ENCODE measurements at regions not wholly inside any gene's neighbourhood (a gene's known extent, or its start where the extent isn't known, plus 50 kb on each side); places are given as distances from the start of the nearest gene placed in this dataset.
A peak's percentile ranks its signal among the peaks of the same experiment; 100 is the strongest.

GRCh38 chr7:153472516-153472915 is 579.7 kb upstream of the DPP6 start:
- no peak for DNase-seq

DNA sequence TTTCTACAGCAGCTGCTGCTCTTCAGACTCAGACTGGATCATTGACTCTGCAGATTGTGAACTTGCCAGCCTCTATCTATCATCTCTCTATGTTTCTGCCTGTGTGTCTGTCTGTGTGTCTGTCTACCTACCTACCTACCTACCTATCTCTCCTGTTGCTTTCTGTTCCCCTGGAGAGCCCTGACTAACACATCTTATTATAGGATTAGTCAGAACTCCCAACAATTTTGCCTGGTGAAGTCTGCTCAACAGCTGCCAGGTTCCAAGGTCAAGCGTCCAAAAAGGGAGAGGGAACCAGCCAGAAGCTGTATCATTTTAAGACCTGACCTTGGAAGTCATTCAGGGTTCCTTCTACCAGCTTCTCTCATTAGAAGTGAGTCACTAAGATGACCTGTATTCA is 579.0 kb upstream of the DPP6 start:
- DNase-seq: no peak

DNA sequence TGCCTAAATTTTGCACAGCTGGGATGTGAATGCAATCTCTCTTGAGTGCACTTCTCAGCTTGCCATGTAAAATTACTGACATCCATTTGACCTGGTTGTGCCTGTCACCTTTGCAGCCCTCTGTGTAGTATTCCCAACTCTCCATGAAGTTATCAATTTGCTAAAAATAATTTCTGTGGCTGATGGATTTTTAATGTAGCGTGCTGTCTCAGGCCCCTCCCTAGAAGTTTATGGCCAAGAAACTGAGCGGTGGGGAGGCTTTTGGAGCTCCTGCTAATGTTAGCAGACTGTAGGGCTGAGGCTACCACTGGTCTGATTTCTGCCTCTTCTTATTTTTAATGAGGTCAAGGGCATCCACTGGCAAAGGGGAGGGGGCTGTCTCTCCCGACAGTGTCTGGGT is 577.0 kb upstream of the DPP6 start:
- no peak for DNase-seq

- DNase-seq: no peak
Observed at GRCh38 chr7:153476166-153476565, 576.0 kb upstream of the DPP6 start.

- no peak for DNase-seq
Observed at GRCh38 chr7:153496257-153496656, 555.9 kb upstream of the DPP6 start.

- DNase-seq: no peak
Observed at GRCh38 chr7:153503093-153503492, 549.1 kb upstream of the DPP6 start.

- DNase-seq: no peak
Observed at GRCh38 chr7:153504288-153505075, 547.7 kb upstream of the DPP6 start.

GRCh38 chr7:153507885-153508284 is 544.3 kb upstream of the DPP6 start:
- no peak for DNase-seq

DNA sequence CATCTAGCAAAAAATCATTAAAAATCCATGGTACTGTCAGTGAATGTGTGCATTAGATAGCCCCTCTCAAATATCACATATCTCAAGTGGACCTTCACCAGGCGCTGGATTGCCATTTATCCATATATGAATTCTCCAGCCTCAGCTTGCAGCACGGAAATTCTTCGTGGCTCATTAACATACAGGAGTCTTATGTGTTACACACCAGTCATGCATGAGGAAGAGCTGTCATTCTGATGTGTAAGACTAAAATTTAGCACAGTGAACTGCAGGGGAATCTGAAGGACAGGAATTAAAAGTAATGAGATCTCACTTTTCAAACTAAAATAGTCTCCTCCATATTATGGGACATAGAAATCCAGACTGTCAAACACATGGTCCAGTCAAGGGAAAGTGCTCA is 542.4 kb upstream of the DPP6 start:
- no peak for DNase-seq

DNA sequence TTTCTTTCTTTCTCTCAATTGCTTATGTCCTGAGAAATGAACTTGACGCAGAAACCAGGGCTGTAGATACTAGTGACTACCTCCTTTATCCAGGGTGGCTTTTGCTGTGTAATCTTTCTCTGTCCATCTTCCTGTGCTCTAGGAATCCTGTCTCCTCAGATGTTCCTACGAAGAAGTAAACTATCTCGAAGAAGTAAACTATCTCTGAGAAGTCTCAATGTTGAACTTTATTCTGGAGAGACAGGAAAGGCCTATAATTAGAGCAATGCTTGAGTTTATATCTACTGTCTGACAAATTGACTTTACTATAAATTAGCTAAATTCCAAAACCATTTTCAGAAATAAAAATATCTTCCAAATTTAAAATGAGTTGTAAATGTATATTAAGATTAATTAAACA is 541.5 kb upstream of the DPP6 start:
- DNase-seq: no peak

DNA sequence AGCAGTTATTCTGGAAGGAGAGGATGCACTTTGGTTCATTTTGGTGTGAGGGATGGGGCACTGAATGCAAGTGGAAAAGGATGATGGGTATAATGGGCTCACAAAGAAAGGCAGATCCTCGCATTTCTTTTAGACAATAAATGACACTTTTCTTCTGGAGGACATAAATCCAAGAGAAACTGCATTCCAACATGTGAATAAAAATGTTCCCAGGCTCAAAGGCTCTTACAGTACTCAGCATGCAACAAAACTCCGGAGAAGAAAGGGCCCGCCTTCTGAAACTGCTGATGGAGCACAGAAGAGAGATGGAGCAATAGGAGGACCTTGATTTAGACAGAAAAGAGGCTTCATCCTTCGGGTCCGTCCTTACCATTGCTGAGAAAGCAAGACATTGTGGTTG is 538.2 kb upstream of the DPP6 start:
- no peak for DNase-seq

GRCh38 chr7:153515359-153515758 is 536.8 kb upstream of the DPP6 start:
- DNase-seq: no peak

GRCh38 chr7:153518201-153518984 is 533.8 kb upstream of the DPP6 start:
- no peak for DNase-seq

DNA sequence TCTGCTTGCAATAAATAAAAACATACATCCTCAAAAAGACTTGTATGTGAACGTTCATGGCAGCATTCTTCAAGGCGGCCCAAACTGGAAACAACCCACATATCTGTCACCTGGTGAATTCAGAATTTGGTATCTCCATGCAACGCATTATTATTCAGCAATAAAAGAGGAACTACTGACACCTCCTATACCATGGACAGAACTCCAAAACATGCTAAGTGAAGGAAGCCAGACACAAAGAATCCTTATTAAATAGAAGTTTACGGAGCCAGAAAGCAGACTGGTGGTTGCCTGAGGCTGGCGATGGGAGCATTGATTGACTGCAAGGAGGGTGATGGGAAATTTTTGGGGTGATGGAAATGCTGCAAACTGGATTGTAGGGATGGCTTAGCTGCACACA is 530.8 kb upstream of the DPP6 start:
- no peak for DNase-seq

DNA sequence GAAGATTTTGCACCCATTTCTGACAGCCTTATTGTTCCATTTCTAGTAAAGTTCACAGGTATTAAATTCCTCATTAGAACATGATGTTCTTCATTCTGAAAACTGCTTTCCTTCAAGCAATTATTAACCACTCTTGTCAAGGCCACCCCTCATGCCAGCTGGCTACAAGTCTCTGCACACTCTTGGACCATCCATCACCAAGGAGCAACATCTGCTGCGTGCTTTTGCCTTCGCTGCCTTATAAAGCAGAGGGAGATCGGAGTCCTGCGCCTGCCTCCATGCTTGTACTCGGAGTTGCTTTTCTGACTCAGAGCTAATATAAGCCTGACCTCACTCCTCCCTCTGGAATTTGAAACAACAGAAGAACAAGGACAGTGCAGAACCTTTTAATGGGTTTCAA is 529.9 kb upstream of the DPP6 start:
- no peak for DNase-seq

DNA sequence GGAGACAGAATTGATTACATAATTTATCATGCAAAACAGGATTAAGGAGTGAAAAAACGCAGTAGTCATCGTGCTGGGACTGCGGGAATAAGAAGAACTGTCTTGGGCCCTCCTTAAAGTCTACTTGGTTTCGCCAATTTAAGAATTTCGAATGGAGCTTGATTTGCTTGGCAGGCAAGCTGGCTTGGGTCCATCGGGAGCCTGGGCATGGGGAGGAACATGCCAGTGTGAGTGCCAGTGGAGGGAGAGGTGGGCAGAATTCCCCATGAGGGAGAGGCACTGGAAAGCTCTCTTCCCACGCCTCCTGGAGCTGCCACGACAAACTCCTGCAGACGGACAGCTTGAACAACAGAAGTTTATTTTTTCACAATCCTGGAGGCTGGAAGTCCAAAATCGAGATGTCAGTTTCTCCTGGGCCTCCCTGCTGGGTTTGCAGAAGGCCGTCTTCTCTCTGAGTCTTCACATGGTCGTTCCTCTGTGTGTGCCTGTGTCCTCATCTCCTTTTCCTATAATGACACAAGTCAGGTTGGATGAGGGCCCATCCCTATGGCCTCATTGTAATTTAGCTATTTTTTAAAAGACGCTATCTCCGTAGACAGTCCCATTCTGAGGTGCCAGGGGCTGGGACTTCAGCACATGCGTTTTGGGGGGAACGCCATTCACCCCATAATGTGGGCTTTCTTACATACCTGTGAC is 528.7 kb upstream of the DPP6 start:
- DNase-seq: peak; percentile 58

- DNase-seq: peak; percentile 71
Observed at GRCh38 chr7:153524070-153524601, 528.1 kb upstream of the DPP6 start.

DNA sequence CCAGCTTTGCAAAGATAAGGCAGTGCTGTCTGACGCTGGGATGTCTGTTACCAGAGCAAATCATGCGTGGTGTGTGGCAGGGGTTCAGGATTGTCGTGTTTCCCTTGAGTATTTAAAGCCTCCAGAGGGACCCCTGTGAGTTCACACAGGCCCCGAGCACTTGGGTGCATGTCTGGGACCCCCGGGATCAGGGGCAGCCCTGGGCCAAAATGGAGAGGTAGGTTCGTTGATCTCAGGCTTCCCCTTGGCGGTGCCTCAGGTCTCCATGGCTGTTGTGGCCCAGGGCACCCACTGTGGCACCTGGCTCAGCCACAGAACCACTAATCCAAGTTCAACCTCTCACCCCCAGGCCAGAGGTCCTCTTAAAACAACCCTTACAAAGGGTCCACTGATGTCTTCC is 523.1 kb upstream of the DPP6 start:
- no peak for DNase-seq

DNA sequence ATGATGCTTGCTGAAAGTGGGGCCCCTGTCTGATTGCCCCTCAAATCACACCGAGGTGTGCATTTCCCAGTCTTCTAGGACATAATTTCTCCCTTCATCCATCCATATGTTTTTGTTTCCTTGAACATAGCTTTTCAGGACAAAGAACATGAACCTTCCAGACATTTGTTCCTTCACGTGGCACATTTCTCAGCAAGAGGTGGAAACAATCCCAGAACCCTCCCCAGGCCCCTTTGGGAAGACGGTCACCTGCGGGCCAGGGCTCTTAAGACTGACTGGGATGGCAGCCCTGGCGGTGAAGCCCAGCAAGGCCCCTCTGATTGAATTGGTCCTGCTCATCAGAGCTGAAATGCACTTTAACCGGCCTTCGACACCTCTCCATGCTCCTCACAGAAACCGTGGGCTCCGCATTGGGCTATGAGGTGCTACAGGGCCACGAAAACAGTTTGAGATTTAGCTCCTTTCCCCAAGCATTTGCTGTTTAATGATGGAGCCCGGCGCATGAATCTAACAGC is 522.5 kb upstream of the DPP6 start:
- DNase-seq: no peak

GRCh38 chr7:153530441-153530840 is 521.8 kb upstream of the DPP6 start:
- no peak for DNase-seq

- DNase-seq: no peak
Observed at GRCh38 chr7:153532326-153532725, 519.9 kb upstream of the DPP6 start.

DNA sequence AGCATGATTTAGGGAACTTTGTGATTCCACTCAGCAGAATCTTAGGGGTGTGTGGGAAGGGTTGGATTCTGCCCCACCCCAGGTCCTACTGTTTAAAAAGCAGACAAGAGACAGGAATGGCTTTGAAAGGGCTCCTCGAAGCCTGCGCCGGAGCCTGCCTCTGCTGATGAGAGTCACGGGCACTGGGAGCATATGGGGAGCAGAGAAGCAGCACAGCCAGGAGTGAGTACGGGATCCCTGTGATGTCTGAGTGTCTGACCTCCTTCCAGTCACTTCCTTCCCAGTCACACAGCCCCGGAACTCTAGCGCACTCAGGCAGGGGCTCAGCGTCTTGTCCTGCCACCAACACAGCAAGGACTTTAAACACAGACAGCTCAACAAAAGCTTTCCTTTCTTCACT is 514.9 kb upstream of the DPP6 start:
- no peak for DNase-seq

DNA sequence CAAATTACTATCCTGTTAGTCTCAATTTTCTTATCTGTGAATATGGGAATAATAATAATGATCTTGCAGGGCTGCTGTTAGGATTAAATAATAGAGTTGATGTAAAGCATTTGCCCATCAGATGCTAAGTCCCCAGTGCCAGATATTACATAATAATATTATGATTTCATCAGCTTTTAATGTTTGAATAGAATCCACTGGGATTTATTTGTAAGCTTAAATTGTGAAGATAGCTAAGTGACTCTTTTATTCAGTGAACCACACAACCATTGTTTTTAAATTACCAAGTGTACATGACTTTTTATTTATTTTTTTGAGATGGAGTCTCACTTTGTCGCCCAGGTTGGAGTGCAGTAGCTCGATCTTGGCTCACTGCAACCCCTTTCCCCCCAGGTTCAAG is 510.3 kb upstream of the DPP6 start:
- no peak for DNase-seq
